Mesenchymal stem cell (in vitro differentiated cells and primary cell): ENCODE measurements at regions not wholly inside any gene's neighbourhood (a gene's known extent, or its start where the extent isn't known, plus 50 kb on each side); places are given as distances from the start of the nearest gene placed in this dataset.
A peak's percentile ranks its signal among the peaks of the same experiment; 100 is the strongest.
"Not testable (repeated sequence)": the region's sequence is repeated elsewhere in the genome, so short reads cannot be mapped to it uniquely, and the experiment has no call there.

Experiments used
- DNase-seq: peaks from one replicate; pipeline ENCODE4 v3.0.0-alpha.2; 2013
- H2AFZ ChIP-seq: one replicate; pipeline ENCODE4 v1.6.1; 2013; ENCODE audit warnings: low read depth, mild to moderate bottlenecking, control low read depth, inconsistent platforms, low read length, moderate library complexity
- H2AK5ac ChIP-seq: 2 replicates; pipeline ENCODE4 v1.6.1; 2013; ENCODE audit warnings: low read length, moderate library complexity, mild to moderate bottlenecking, inconsistent platforms; ENCODE audit not compliant: severe bottlenecking
- H2BK120ac ChIP-seq: one replicate; pipeline ENCODE4 v1.6.1; 2013; ENCODE audit warnings: low read depth, mild to moderate bottlenecking, inconsistent platforms, low read length, moderate library complexity
- H2BK12ac ChIP-seq, 2 experiments: one replicate each; pipeline ENCODE4 v1.6.1; 2013; ENCODE audit warnings: inconsistent platforms in 2 of 2, low read length in 2 of 2, mild to moderate bottlenecking in 2 of 2, moderate library complexity in 2 of 2, control low read depth in 1 of 2
- H2BK15ac ChIP-seq: one replicate; pipeline ENCODE4 v1.6.1; 2013; ENCODE audit warnings: mild to moderate bottlenecking, low read depth, inconsistent platforms; ENCODE audit not compliant: poor library complexity, severe bottlenecking
- H2BK5ac ChIP-seq: 2 replicates; pipeline ENCODE4 v1.6.1; 2013; ENCODE audit warnings: low read depth, mild to moderate bottlenecking, low read length, control low read depth, inconsistent platforms; ENCODE audit not compliant: poor library complexity, severe bottlenecking
- H3K14ac ChIP-seq, 2 experiments: one replicate each; pipeline ENCODE4 v1.6.1; 2013; ENCODE audit warnings: inconsistent platforms in 2 of 2, low read length in 2 of 2, control low read depth in 1 of 2, mild to moderate bottlenecking in 1 of 2, moderate library complexity in 1 of 2
- H3K18ac ChIP-seq, 2 experiments: one replicate each; pipeline ENCODE4 v1.6.1; 2013; ENCODE audit warnings: inconsistent platforms in 2 of 2, low read length in 2 of 2, control low read depth in 1 of 2, low read depth in 1 of 2, mild to moderate bottlenecking in 1 of 2
- H3K23ac ChIP-seq, 2 experiments: one replicate each; pipeline ENCODE4 v1.6.1; 2013; ENCODE audit warnings: inconsistent platforms in 2 of 2, low read length in 2 of 2, mild to moderate bottlenecking in 2 of 2, moderate library complexity in 2 of 2, control low read depth in 1 of 2
- H3K27ac ChIP-seq: 2 replicates; pipeline ENCODE4 v1.5.1; 2013; ENCODE audit warnings: mild to moderate bottlenecking, moderate library complexity, low read length, control low read depth, inconsistent platforms; ENCODE audit not compliant: poor library complexity, severe bottlenecking
- H3K27me3 ChIP-seq, 2 experiments: 2 replicates each; pipeline versions ENCODE4 v1.6.1 to v1.7.0; 2013; ENCODE audit warnings: low read length in 2 of 2, mild to moderate bottlenecking in 2 of 2, moderate library complexity in 2 of 2, control low read depth in 1 of 2, inconsistent platforms in 1 of 2; ENCODE audit not compliant: control insufficient read depth in 1 of 2, insufficient read depth in 1 of 2
- H3K36me3 ChIP-seq, 2 experiments: 2 replicates each; pipeline versions ENCODE4 v1.6.1 to v1.7.0; 2013; ENCODE audit warnings: low read length in 2 of 2, control low read depth in 1 of 2, inconsistent platforms in 1 of 2, low read depth in 1 of 2, mild to moderate bottlenecking in 1 of 2; ENCODE audit not compliant: insufficient read depth in 2 of 2, control insufficient read depth in 1 of 2
- H3K4ac ChIP-seq, 2 experiments: one replicate each; pipeline ENCODE4 v1.6.1; 2013; ENCODE audit warnings: inconsistent platforms in 2 of 2, low read length in 2 of 2, mild to moderate bottlenecking in 2 of 2, moderate library complexity in 2 of 2, control low read depth in 1 of 2, low read depth in 1 of 2
- H3K4me1 ChIP-seq: 2 replicates; pipeline ENCODE4 v1.6.1; 2013; ENCODE audit warnings: low read depth, low read length, control low read depth; ENCODE audit not compliant: control insufficient read depth, insufficient read depth
- H3K4me2 ChIP-seq: 2 replicates; pipeline ENCODE4 v1.6.1; 2013; ENCODE audit warnings: low read length, mild to moderate bottlenecking, inconsistent platforms; ENCODE audit not compliant: poor library complexity, severe bottlenecking
- H3K4me3 ChIP-seq, 2 experiments: 2 replicates each; pipeline versions ENCODE4 v1.5.1 to v1.7.0; 2013; ENCODE audit warnings: low read length in 2 of 2, mild to moderate bottlenecking in 2 of 2, control low read depth in 1 of 2, low read depth in 1 of 2; ENCODE audit not compliant: insufficient read depth in 1 of 2
- H3K79me1 ChIP-seq: replicated peaks from 2 replicates; pipeline ENCODE4 v1.6.1; 2013; ENCODE audit warnings: mild to moderate bottlenecking, control low read depth, low read length, inconsistent platforms; ENCODE audit not compliant: poor library complexity, severe bottlenecking
- H3K9ac ChIP-seq: 2 replicates; pipeline ENCODE4 v1.7.0; 2013; ENCODE audit warnings: mild to moderate bottlenecking, low read length, moderate library complexity
- H3K9me3 ChIP-seq: 2 replicates; pipeline ENCODE4 v1.7.0; 2013; ENCODE audit warnings: mild to moderate bottlenecking, low read length; ENCODE audit not compliant: control insufficient read depth
- H4K8ac ChIP-seq: one replicate; pipeline ENCODE4 v1.6.1; 2013; ENCODE audit warnings: inconsistent platforms, mild to moderate bottlenecking, low read length, moderate library complexity
- H4K91ac ChIP-seq: one replicate; pipeline ENCODE4 v1.6.1; 2013; ENCODE audit warnings: mild to moderate bottlenecking, low read length, inconsistent platforms
- WGBS: methylation state at CpG from one replicate; pipeline ENCODE4 v1.1.7; 2013; ENCODE audit warnings: mixed read lengths; 5-methylcytosine and 5-hydroxymethylcytosine counted together

GRCh38 chr13:54029720-54030119 lies 1001.1 kb downstream of the OLFM4 start:
- no peak overlapping the region for H2BK15ac ChIP-seq
- H3K4me1 ChIP-seq: no peaks in the 10 kb centered on the region
- H2BK12ac ChIP-seq: no peak overlapping the region
- H3K9ac ChIP-seq: no peak overlapping the region
- peaks cover 40% of the 10 kb centered on the region for H3K9me3 ChIP-seq
- H2AFZ ChIP-seq: no peak overlapping the region
- H3K4me3 ChIP-seq: no peak overlapping the region
- no peak for DNase-seq
- no peak overlapping the region for H2BK120ac ChIP-seq
- H4K91ac ChIP-seq: no peak overlapping the region
- no peaks in the 10 kb centered on the region for H3K27me3 ChIP-seq
- no peak overlapping the region for H2AK5ac ChIP-seq
- H3K4me2 ChIP-seq: no peak overlapping the region
- WGBS: 85% methylated on average over 3 of the region's 4 CpGs
- H3K18ac ChIP-seq: no peak overlapping the region
- H3K23ac ChIP-seq: no peak overlapping the region
- no peak overlapping the region for H4K8ac ChIP-seq
- peak overlapping the region; percentile 52 for H3K27ac ChIP-seq
- no peaks in the 10 kb centered on the region for H3K79me1 ChIP-seq
- H3K36me3 ChIP-seq: no peaks in the 10 kb centered on the region
- H3K14ac ChIP-seq: no peak overlapping the region
- no peak overlapping the region for H3K4ac ChIP-seq
- no peak overlapping the region for H2BK5ac ChIP-seq

GRCh38 chr13:54033323-54033861 lies 1004.8 kb downstream of the OLFM4 start:
- no peak overlapping the region for H2BK120ac ChIP-seq

DNA sequence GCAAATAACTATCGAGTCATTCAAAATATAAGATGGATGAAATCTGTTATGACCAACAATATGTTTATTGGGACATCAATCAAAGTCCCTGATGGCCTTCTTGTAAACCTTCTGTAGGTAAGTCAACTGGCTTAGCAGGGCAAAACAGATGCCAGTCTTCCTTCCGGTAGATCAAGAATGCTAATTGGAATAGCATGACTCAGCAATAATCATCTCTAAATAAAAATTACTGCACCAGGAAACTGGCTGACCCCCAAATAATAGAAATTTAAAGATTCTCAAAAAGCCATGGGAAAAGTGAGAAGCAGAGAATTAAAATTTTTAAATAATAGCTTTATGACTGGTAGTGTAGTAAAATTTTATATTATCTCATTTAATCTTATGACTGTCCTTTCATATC lies 1005.4 kb downstream of the OLFM4 start:
- H3K4me2 ChIP-seq: no peak overlapping the region
- H4K91ac ChIP-seq: no peak overlapping the region
- no peaks in the 10 kb centered on the region for H3K36me3 ChIP-seq
- no peak overlapping the region for H3K18ac ChIP-seq
- no peak overlapping the region for H3K14ac ChIP-seq
- no peak overlapping the region for H3K23ac ChIP-seq
- H3K27ac ChIP-seq: no peak overlapping the region
- H3K4me3 ChIP-seq: no peak overlapping the region
- H3K9me3 ChIP-seq: peaks cover 19% of the 10 kb centered on the region
- H2BK120ac ChIP-seq: no peak overlapping the region
- no peak overlapping the region for H2AFZ ChIP-seq
- no peak overlapping the region for H2BK5ac ChIP-seq
- H2AK5ac ChIP-seq: no peak overlapping the region
- no peak overlapping the region for H3K9ac ChIP-seq
- no peak overlapping the region for H3K4ac ChIP-seq
- no peaks in the 10 kb centered on the region for H3K4me1 ChIP-seq
- no peak overlapping the region for H2BK15ac ChIP-seq
- no peaks in the 10 kb centered on the region for H3K79me1 ChIP-seq
- WGBS: 100% methylated on average over 1 of the region's 2 CpGs
- no peaks in the 10 kb centered on the region for H3K27me3 ChIP-seq
- no peak for DNase-seq
- H2BK12ac ChIP-seq: no peak overlapping the region
- no peak overlapping the region for H4K8ac ChIP-seq

More at GRCh38 chr13:54033323-54033861, 1004.8 kb downstream of the OLFM4 start:
- Histone ChIP-seq H2BK15ac (no peak overlapping the region), H3K36me3 (no peaks in the 10 kb centered on the region), H3K14ac (no peak overlapping the region), H2AK5ac (no peak overlapping the region), H4K8ac (no peak overlapping the region), H2AFZ (no peak overlapping the region), H3K79me1 (no peaks in the 10 kb centered on the region), H3K18ac (no peak overlapping the region), H3K4me1 (no peaks in the 10 kb centered on the region), H3K4ac (no peak overlapping the region), H2BK5ac (no peak overlapping the region), H4K91ac (no peak overlapping the region), H3K4me2 (no peak overlapping the region), H3K9ac (no peak overlapping the region), H2BK12ac (no peak overlapping the region), H3K27me3 (no peaks in the 10 kb centered on the region), H3K9me3 (peaks cover 22% of the 10 kb centered on the region), H3K27ac (no peak overlapping the region), H3K4me3 (no peak overlapping the region), H3K23ac (no peak overlapping the region)
- 81% methylated on average over 6 of the region's 6 CpGs for WGBS
- no peak for DNase-seq

GRCh38 chr13:54057416-54057815 lies 1028.8 kb downstream of the OLFM4 start:
- H2BK15ac ChIP-seq, H3K4ac ChIP-seq, H4K8ac ChIP-seq, H3K36me3 ChIP-seq, H2BK120ac ChIP-seq, H3K27me3 ChIP-seq, H4K91ac ChIP-seq, H3K14ac ChIP-seq, H2BK5ac ChIP-seq, H2AFZ ChIP-seq, H3K23ac ChIP-seq, H3K18ac ChIP-seq, H2BK12ac ChIP-seq, H2AK5ac ChIP-seq, H3K79me1 ChIP-seq, H3K4me2 ChIP-seq, H3K4me3 ChIP-seq, DNase-seq, H3K4me1 ChIP-seq, H3K27ac ChIP-seq, H3K9ac ChIP-seq: not testable (repeated sequence)
- peaks cover 24% of the 10 kb centered on the region for H3K9me3 ChIP-seq
- 92% methylated on average over 1 of the region's 5 CpGs for WGBS
